Bronchial epithelial cell (primary cell): ENCODE measurements at regions not wholly inside any gene's neighbourhood (a gene's known extent, or its start where the extent isn't known, plus 50 kb on each side); places are given as distances from the start of the nearest gene placed in this dataset.
"Not testable (repeated sequence)": the region's sequence is repeated elsewhere in the genome, so short reads cannot be mapped to it uniquely, and the experiment has no call there.

ENCODE experiments used
- DNase-seq: peaks from one replicate; pipeline ENCODE4 v3.0.0-alpha.2; 2010; ENCODE audit warnings: low read depth
- FAIRE-seq: peaks from 2 replicates; lab custom pipeline; 2011; peaks lifted over from hg19 to GRCh38; lab: Jason Lieb, UNC
- H3K27me3 ChIP-seq: 2 replicates; pipeline ENCODE4 v1.5.1; 2011; ENCODE audit warnings: low read length; ENCODE audit not compliant: control insufficient read depth, insufficient read depth
- H3K36me3 ChIP-seq: 2 replicates; pipeline ENCODE4 v1.5.1; 2011; ENCODE audit warnings: low read length; ENCODE audit not compliant: control insufficient read depth, insufficient read depth
- H3K4me3 ChIP-seq: 2 replicates; pipeline ENCODE4 v1.5.1; 2011; ENCODE audit warnings: mild to moderate bottlenecking, low read depth, low read length, control low read depth
- CTCF ChIP-seq: IDR thresholded peaks from 2 replicates; pipeline ENCODE4 v1.5.1; 2011; ENCODE audit warnings: mild to moderate bottlenecking, moderate library complexity, low read length, control low read depth, inconsistent platforms; ENCODE audit not compliant: insufficient read depth, severe bottlenecking

- no peaks in the 10 kb centered on the region for H3K27me3 ChIP-seq
- FAIRE-seq (peak; percentile 96), DNase-seq (peak; percentile 86)
- no peaks in the 10 kb centered on the region for H3K36me3 ChIP-seq
- no peak overlapping the region for H3K4me3 ChIP-seq
- TF ChIP-seq CTCF = peak; percentile 90
Observed at GRCh38 chr2:234881413-234882241, 70.2 kb upstream of the SH3BP4 start.

GRCh38 chr2:234880551-234881211 lies 71.1 kb upstream of the SH3BP4 start:
- no peak for TF ChIP-seq CTCF
- DNase-seq (peak; percentile 99), FAIRE-seq (peak; percentile 92)
- Histone ChIP-seq H3K4me3 (no peak overlapping the region), H3K27me3 (no peaks in the 10 kb centered on the region), H3K36me3 (no peaks in the 10 kb centered on the region)

- Histone ChIP-seq H3K36me3 (no peaks in the 10 kb centered on the region), H3K27me3 (no peaks in the 10 kb centered on the region), H3K4me3 (no peak overlapping the region)
- DNase-seq = peak; percentile 74
- peak; percentile 7 for FAIRE-seq
- TF ChIP-seq CTCF = no peak
Observed at GRCh38 chr2:234879671-234880455, 72.0 kb upstream of the SH3BP4 start.

GRCh38 chr2:234876621-234877020 lies 75.2 kb upstream of the SH3BP4 start:
- H3K4me3 ChIP-seq, DNase-seq, FAIRE-seq, H3K27me3 ChIP-seq, H3K36me3 ChIP-seq: not testable (repeated sequence)

- no peak for TF ChIP-seq CTCF
- no peak overlapping the region for H3K4me3 ChIP-seq
- no peak for FAIRE-seq
- H3K36me3 ChIP-seq = no peaks in the 10 kb centered on the region
- no peaks in the 10 kb centered on the region for H3K27me3 ChIP-seq
- no peak for DNase-seq
Observed at GRCh38 chr2:234874347-234875046, 77.3 kb upstream of the SH3BP4 start.
